NB4 (cell line): ENCODE measurements at regions not wholly inside any gene's neighbourhood (a gene's known extent, or its start where the extent isn't known, plus 50 kb on each side); places are given as distances from the start of the nearest gene placed in this dataset.

Source experiments
- MYC ChIP-seq: IDR thresholded peaks from 2 replicates; pipeline ENCODE4 v1.6.1; 2011; ENCODE audit warnings: low read depth, low read length
- POLR2A ChIP-seq: IDR thresholded peaks from 2 replicates; pipeline ENCODE4 v1.6.1; 2011; ENCODE audit warnings: mild to moderate bottlenecking; ENCODE audit not compliant: insufficient read length; ENCODE audit errors: extremely low read depth
- TF ChIP-seq, protein P1 (sequence below): IDR thresholded peaks from one replicate; pipeline ENCODE4 v1.5.1; 2012; ENCODE audit warnings: low read depth, low read length
- TF ChIP-seq, protein P2 (sequence below): IDR thresholded peaks from 2 replicates; pipeline ENCODE4 v1.6.1; 2011; ENCODE audit warnings: low read depth, low read length

DNA sequence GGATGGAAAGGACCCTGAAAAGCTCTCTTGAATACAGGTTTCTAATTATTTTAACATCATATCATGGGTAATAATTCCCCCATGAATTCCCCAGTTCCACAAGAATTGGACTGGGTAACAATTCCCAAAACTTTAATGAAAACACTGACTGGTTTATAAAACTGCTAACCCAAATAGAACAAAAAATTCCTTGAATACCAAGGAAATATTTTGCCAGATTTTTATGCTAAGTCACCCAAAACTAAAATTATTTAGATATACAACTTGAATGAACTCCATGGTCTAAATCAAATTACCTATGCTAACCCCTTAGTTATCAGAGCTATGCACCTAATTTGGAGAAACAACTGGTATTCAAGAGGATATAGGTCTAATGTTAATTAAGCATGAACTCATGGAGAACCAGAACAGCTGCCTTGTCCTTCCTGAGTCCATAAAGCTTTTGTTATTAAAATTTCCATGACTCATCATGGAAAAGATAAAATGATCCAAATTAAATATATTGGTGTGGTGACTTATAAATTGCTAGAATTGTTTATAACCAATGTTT is 164.9 kb upstream of the TUT7 start:
- TF ChIP-seq POLR2A (no peak), MYC (no peak)
- TF ChIP-seq, protein P1, sequence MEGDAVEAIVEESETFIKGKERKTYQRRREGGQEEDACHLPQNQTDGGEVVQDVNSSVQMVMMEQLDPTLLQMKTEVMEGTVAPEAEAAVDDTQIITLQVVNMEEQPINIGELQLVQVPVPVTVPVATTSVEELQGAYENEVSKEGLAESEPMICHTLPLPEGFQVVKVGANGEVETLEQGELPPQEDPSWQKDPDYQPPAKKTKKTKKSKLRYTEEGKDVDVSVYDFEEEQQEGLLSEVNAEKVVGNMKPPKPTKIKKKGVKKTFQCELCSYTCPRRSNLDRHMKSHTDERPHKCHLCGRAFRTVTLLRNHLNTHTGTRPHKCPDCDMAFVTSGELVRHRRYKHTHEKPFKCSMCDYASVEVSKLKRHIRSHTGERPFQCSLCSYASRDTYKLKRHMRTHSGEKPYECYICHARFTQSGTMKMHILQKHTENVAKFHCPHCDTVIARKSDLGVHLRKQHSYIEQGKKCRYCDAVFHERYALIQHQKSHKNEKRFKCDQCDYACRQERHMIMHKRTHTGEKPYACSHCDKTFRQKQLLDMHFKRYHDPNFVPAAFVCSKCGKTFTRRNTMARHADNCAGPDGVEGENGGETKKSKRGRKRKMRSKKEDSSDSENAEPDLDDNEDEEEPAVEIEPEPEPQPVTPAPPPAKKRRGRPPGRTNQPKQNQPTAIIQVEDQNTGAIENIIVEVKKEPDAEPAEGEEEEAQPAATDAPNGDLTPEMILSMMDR: no peak
- TF ChIP-seq, protein P2, sequence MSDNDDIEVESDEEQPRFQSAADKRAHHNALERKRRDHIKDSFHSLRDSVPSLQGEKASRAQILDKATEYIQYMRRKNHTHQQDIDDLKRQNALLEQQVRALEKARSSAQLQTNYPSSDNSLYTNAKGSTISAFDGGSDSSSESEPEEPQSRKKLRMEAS: no peak
